GM23248 (cell line): ENCODE measurements at regions not wholly inside any gene's neighbourhood (a gene's known extent, or its start where the extent isn't known, plus 50 kb on each side); places are given as distances from the start of the nearest gene placed in this dataset.

Experiments used
- DNase-seq: peaks from one replicate; pipeline ENCODE4 v3.0.0-alpha.2; 2015
- H2AFZ ChIP-seq: fragments of 200-600 bp; sonication (generic); 2 replicates; pipeline ENCODE4 v1.6.1; 2016; ENCODE audit warnings: antibody characterized with exemption
- H3F3A ChIP-seq: fragments of 200-600 bp; sonication (generic); 2 replicates; pipeline ENCODE4 v1.6.1; 2016; ENCODE audit warnings: mild to moderate bottlenecking, antibody characterized with exemption, mixed run types; ENCODE audit not compliant: insufficient read depth
- H3K27ac ChIP-seq: fragments of 200-600 bp; sonication (generic); 2 replicates; pipeline ENCODE4 v1.5.1; 2016; ENCODE audit warnings: mild to moderate bottlenecking
- H3K27me3 ChIP-seq: fragments of 200-600 bp; sonication (generic); replicated peaks from 2 replicates; pipeline ENCODE4 v1.6.1; 2016; ENCODE audit warnings: mild to moderate bottlenecking; ENCODE audit not compliant: insufficient read depth
- H3K36me3 ChIP-seq: fragments of 200-600 bp; sonication (generic); 2 replicates; pipeline ENCODE4 v1.6.1; 2016; ENCODE audit warnings: low read depth, mild to moderate bottlenecking
- H3K4me1 ChIP-seq: fragments of 200-600 bp; sonication (generic); 2 replicates; pipeline ENCODE4 v1.6.1; 2016; ENCODE audit warnings: mild to moderate bottlenecking; ENCODE audit not compliant: insufficient read depth
- H3K4me2 ChIP-seq: fragments of 200-600 bp; sonication (generic); one replicate; pipeline ENCODE4 v1.6.1; 2016; ENCODE audit warnings: mild to moderate bottlenecking; ENCODE audit not compliant: unreplicated experiment
- H3K4me3 ChIP-seq: fragments of 200-600 bp; sonication (generic); 2 replicates; pipeline ENCODE4 v1.5.1; 2016; ENCODE audit warnings: mild to moderate bottlenecking
- H3K79me2 ChIP-seq: fragments of 200-600 bp; sonication (generic); 2 replicates; pipeline ENCODE4 v1.6.1; 2016; ENCODE audit warnings: mild to moderate bottlenecking; ENCODE audit not compliant: insufficient read depth
- H3K9ac ChIP-seq: fragments of 200-600 bp; sonication (generic); 2 replicates; pipeline ENCODE4 v1.6.1; 2016; ENCODE audit warnings: mild to moderate bottlenecking
- H3K9me2 ChIP-seq: fragments of 200-600 bp; sonication (generic); 2 replicates; pipeline ENCODE4 v1.6.1; 2016; ENCODE audit warnings: mixed run types, mild to moderate bottlenecking, moderate library complexity; ENCODE audit not compliant: insufficient read depth
- H3K9me3 ChIP-seq: fragments of 200-600 bp; sonication (generic); one replicate; pipeline ENCODE4 v1.6.1; 2017; ENCODE audit warnings: low read depth
- H4K20me1 ChIP-seq: fragments of 200-600 bp; sonication (generic); 2 replicates; pipeline ENCODE4 v1.6.0; 2016; ENCODE audit not compliant: insufficient read depth
- EZH2 ChIP-seq: fragments of 200-600 bp; sonication (generic); IDR thresholded peaks from 2 replicates; pipeline ENCODE4 v1.6.1; 2018; ENCODE audit warnings: antibody characterized with exemption, mild to moderate bottlenecking; ENCODE audit not compliant: insufficient read depth, poor library complexity, severe bottlenecking
- EZH2phosphoT487 ChIP-seq: fragments of 200-600 bp; sonication (generic); IDR thresholded peaks from 2 replicates; pipeline ENCODE4 v1.6.1; 2018; ENCODE audit warnings: antibody characterized with exemption, moderate library complexity, mild to moderate bottlenecking, low read depth; ENCODE audit not compliant: insufficient read depth
- WGBS, 2 experiments: methylation state at CpG; one replicate each; pipeline ENCODE4 v1.1.6; 2015 to 2017; ENCODE audit warnings: low lambda C conversion rate in 2 of 2, low coverage in 1 of 2; ENCODE audit errors: missing lambda C conversion rate in 2 of 2; 5-methylcytosine and 5-hydroxymethylcytosine counted together
- in situ Hi-C: fragments of 300-500 bp; cut with MboI; formaldehyde crosslinking; loops from 2 replicates; pipeline ENCODE4 v1.15.0; 2020

DNA sequence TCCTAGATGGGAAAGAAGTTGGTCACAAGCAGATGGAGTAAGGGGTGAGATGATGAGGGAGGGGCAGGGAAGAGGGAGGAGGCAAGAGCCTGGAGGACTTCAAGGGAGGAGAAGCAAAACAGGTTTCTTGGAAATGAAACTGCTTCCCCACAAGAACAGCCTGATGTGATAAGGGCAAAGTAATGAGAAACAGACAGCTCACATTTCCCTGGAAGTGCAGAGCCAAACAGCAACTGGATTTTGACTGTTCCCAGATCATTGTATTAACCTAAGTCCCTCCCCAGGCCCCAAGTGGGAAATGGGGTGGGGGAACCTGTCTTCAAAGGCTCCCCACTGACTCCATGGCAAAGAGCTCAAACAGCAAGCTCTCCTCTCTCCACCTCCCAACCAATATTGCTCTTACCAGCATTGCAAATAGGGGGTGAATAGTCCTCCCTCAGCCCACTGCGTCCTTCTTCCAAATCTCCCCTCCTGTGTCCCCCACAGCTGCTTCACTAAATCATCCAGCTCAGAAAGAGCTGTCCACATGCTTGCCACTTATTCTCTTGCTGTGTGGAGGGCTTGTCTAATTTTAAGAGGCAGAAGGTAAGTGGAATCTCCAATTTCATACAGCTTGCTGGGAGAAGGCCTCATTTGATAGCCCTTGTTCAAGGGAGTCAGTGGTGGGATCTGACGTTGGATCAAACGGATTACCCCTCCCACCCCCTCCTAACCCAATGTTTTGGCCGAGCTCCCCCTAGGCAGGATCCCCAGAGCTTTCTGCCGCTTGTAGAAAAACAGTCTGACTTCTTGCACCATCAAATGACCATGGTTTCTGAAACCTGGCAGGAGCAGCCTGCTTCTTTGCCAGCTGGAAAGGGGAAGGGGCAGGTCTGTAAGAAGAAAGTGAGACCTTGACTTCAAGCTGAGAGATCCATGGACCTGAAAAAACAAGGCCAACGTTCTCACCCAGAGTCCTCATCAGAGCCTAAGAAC lies 56.3 kb upstream of the SMIM36 start:
- TF ChIP-seq EZH2 (no peak), EZH2phosphoT487 (no peak)
- Histone ChIP-seq H3K36me3 (no peaks in the 10 kb centered on the region), H4K20me1 (no peaks in the 10 kb centered on the region), H3K27ac (no peak overlapping the region), H3K9me3 (no peaks in the 10 kb centered on the region), H3K79me2 (no peaks in the 10 kb centered on the region), H3K27me3 (no peaks in the 10 kb centered on the region), H3K4me2 (no peak overlapping the region), H3K9ac (no peak overlapping the region), H3F3A (0 out of 2 replicates have a peak, but pooled peaks cover 7% of the 10 kb centered on the region), H3K4me3 (no peak overlapping the region), H3K4me1 (peaks cover 11% of the 10 kb centered on the region), H2AFZ (no peak overlapping the region), H3K9me2 (no peaks in the 10 kb centered on the region)
- in situ Hi-C loops, result no loop called here
- DNase-seq, result no peak
- 37 to 47% methylated on average over 6 of the region's 6 CpGs for WGBS, 2 experiments

DNA sequence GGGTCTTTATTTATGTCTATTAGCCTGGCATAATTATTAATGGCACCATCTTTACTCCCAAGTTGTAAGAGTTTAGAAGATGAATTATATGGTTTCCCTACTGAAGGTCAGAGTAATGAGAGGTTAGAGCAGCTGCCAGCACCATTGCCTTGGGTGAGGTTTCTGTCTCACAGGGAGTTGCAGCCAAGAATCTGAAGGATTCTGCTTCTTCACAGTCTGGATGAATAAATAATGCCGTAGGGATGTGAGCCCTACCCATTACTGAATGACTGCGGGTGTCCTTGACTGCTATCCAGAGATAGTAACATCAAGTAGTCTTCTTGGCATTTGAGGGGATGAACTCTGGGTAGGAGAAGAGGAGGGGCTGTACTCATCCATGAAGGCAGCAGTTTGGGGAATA lies 52.8 kb upstream of the SMIM36 start:
- no peaks in the 10 kb centered on the region for H3K79me2 ChIP-seq
- 0 out of 2 replicates have a peak overlapping the region, but pooled peaks have one; percentile 0 for H3K27ac ChIP-seq
- no peaks in the 10 kb centered on the region for H3K9me2 ChIP-seq
- 0 out of 2 replicates have a peak, but pooled peaks cover 7% of the 10 kb centered on the region for H3F3A ChIP-seq
- no peak overlapping the region for H2AFZ ChIP-seq
- no peaks in the 10 kb centered on the region for H3K9me3 ChIP-seq
- peak; percentile 66 for DNase-seq
- H3K4me2 ChIP-seq, result no peak overlapping the region
- no peaks in the 10 kb centered on the region for H4K20me1 ChIP-seq
- TF ChIP-seq EZH2 (no peak), EZH2phosphoT487 (no peak)
- H3K36me3 ChIP-seq, result no peaks in the 10 kb centered on the region
- 0 to 8% methylated on average over 2 of the region's 2 CpGs for WGBS, 2 experiments
- in situ Hi-C loops, result no loop called here
- H3K4me3 ChIP-seq, result no peak overlapping the region
- no peaks in the 10 kb centered on the region for H3K27me3 ChIP-seq
- no peak overlapping the region for H3K9ac ChIP-seq
- peaks cover 11% of the 10 kb centered on the region for H3K4me1 ChIP-seq

DNA sequence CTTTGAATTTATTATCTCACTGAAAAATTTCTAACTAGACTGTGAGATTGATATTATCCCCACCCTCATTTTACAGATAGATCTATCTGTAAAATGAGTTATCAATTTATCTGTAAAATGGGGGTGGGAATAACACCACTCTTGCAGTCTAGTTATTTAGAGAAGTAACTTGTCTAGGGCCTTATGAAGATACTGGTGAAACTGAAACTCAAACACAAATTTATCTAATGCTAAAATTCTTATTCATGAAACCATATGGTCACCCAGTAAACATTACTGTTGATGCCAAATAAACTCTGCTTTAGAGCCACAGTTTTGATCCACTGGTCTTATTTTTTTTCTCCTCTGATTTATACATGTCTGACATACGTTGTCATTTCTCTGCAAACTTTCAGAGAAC lies 52.1 kb upstream of the SMIM36 start:
- H3K79me2 ChIP-seq, result no peaks in the 10 kb centered on the region
- H3K4me1 ChIP-seq, result peaks cover 11% of the 10 kb centered on the region
- H3F3A ChIP-seq, result 0 out of 2 replicates have a peak, but pooled peaks cover 7% of the 10 kb centered on the region
- H3K9me2 ChIP-seq, result no peaks in the 10 kb centered on the region
- H3K36me3 ChIP-seq, result no peaks in the 10 kb centered on the region
- WGBS, 2 experiments, result 26 to 33% methylated on average over 1 of the region's 1 CpG
- no peaks in the 10 kb centered on the region for H4K20me1 ChIP-seq
- no peak for DNase-seq
- no peak overlapping the region for H3K9ac ChIP-seq
- H3K4me3 ChIP-seq, result no peak overlapping the region
- no peaks in the 10 kb centered on the region for H3K27me3 ChIP-seq
- TF ChIP-seq EZH2 (no peak), EZH2phosphoT487 (no peak)
- no peak overlapping the region for H3K27ac ChIP-seq
- H3K9me3 ChIP-seq, result no peaks in the 10 kb centered on the region
- H3K4me2 ChIP-seq, result no peak overlapping the region
- in situ Hi-C loops, result no loop called here
- no peak overlapping the region for H2AFZ ChIP-seq

DNA sequence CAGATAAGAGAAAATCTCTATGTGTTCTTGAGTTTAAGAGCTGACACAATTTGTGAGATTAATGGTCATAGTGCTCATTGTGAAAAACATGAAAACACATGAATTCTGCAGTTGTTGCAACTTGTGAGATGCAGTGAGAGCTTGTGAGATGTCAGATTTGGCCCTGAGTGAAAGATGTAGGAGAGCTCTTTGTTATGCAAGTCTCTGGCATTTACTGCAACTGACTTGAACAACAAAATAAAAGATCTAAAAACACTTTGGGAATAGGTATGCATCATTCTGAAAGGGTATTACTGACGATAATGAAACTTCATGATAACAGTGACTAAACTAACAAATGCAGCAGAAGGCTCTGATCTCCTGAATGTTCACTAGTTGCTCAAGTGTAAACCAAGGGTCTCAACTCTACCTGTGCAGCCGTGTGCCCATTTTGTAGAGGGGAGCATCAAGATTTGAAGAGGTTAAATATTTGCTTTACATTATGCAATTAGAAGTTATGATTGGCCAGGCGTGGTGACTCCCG lies 50.8 kb upstream of the SMIM36 start:
- H2AFZ ChIP-seq, result no peak overlapping the region
- no peaks in the 10 kb centered on the region for H3K9me3 ChIP-seq
- TF ChIP-seq EZH2phosphoT487 (no peak), EZH2 (no peak)
- H3K9ac ChIP-seq, result no peak overlapping the region
- no peaks in the 10 kb centered on the region for H4K20me1 ChIP-seq
- in situ Hi-C loops, result no loop called here
- no peaks in the 10 kb centered on the region for H3K27me3 ChIP-seq
- H3K4me3 ChIP-seq, result no peak overlapping the region
- no peak overlapping the region for H3K27ac ChIP-seq
- H3K79me2 ChIP-seq, result no peaks in the 10 kb centered on the region
- no peaks in the 10 kb centered on the region for H3K9me2 ChIP-seq
- no peak for DNase-seq
- 77 to 78% methylated on average over 4 of the region's 4 CpGs for WGBS, 2 experiments
- no peak overlapping the region for H3K4me2 ChIP-seq
- H3K4me1 ChIP-seq, result peaks cover 11% of the 10 kb centered on the region
- H3F3A ChIP-seq, result 0 out of 2 replicates have a peak, but pooled peaks cover 7% of the 10 kb centered on the region
- H3K36me3 ChIP-seq, result no peaks in the 10 kb centered on the region
